ENCODE measurements at regions not wholly inside any gene's neighbourhood (a gene's known extent, or its start where the extent isn't known, plus 50 kb on each side); places are given as distances from the start of the nearest gene placed in this dataset.

- DNase-seq (ENCODE audit: low read depth, low spot score): no peak
Observed at GRCh38 chr2:145020694-145021093, 500.8 kb upstream of the ZEB2 start.

- DNase-seq (ENCODE audit: low read depth, low spot score): no peak
Observed at GRCh38 chr2:145020139-145020538, 500.2 kb upstream of the ZEB2 start.

- no peak for DNase-seq (ENCODE audit: low read depth, low spot score)
Observed at GRCh38 chr2:145018502-145018901, 498.6 kb upstream of the ZEB2 start.

GRCh38 chr2:145017149-145017548 is 497.2 kb upstream of the ZEB2 start:
- no peak for DNase-seq (ENCODE audit: low read depth, low spot score)

GRCh38 chr2:145016711-145017110 is 496.8 kb upstream of the ZEB2 start:
- DNase-seq (ENCODE audit: low read depth, low spot score): no peak

GRCh38 chr2:145015561-145015960 is 495.6 kb upstream of the ZEB2 start:
- no peak for DNase-seq (ENCODE audit: low read depth, low spot score)

GRCh38 chr2:145012806-145013205 is 492.9 kb upstream of the ZEB2 start:
- no peak for DNase-seq (ENCODE audit: low read depth, low spot score)

- peak; percentile 20 for DNase-seq (ENCODE audit: low read depth, low spot score)
Observed at GRCh38 chr2:145012214-145012670, 492.3 kb upstream of the ZEB2 start.

- no peak for DNase-seq (ENCODE audit: low read depth, low spot score)
Observed at GRCh38 chr2:145010635-145011034, 490.7 kb upstream of the ZEB2 start.

GRCh38 chr2:145007960-145008263 is 488.0 kb upstream of the ZEB2 start:
- no peak for DNase-seq (ENCODE audit: low read depth, low spot score)

GRCh38 chr2:145007093-145007959 is 487.4 kb upstream of the ZEB2 start:
- DNase-seq (ENCODE audit: low read depth, low spot score): peak; percentile 64

GRCh38 chr2:145002624-145003023 is 482.7 kb upstream of the ZEB2 start:
- DNase-seq (ENCODE audit: low read depth, low spot score): no peak

GRCh38 chr2:145000376-145000775 is 480.5 kb upstream of the ZEB2 start:
- no peak for DNase-seq (ENCODE audit: low read depth, low spot score)

GRCh38 chr2:144999936-145000335 is 480.0 kb upstream of the ZEB2 start:
- DNase-seq (ENCODE audit: low read depth, low spot score): no peak

GRCh38 chr2:144999071-144999875 is 479.4 kb upstream of the ZEB2 start:
- no peak for DNase-seq (ENCODE audit: low read depth, low spot score)

GRCh38 chr2:144998435-144998834 is 478.5 kb upstream of the ZEB2 start:
- no peak for DNase-seq (ENCODE audit: low read depth, low spot score)

GRCh38 chr2:144996225-144996795 is 476.4 kb upstream of the ZEB2 start:
- DNase-seq (ENCODE audit: low read depth, low spot score): peak; percentile 11

- DNase-seq (ENCODE audit: low read depth, low spot score): no peak
Observed at GRCh38 chr2:144995482-144995881, 475.6 kb upstream of the ZEB2 start.

- no peak for DNase-seq (ENCODE audit: low read depth, low spot score)
Observed at GRCh38 chr2:144990661-144991060, 470.7 kb upstream of the ZEB2 start.

GRCh38 chr2:144989579-144990270 is 469.8 kb upstream of the ZEB2 start:
- DNase-seq (ENCODE audit: low read depth, low spot score): no peak

- DNase-seq (ENCODE audit: low read depth, low spot score): no peak
Observed at GRCh38 chr2:144988591-144988990, 468.7 kb upstream of the ZEB2 start.

GRCh38 chr2:144986691-144987090 is 466.8 kb upstream of the ZEB2 start:
- DNase-seq (ENCODE audit: low read depth, low spot score): no peak
